ENCODE measurements at regions not wholly inside any gene's neighbourhood (a gene's known extent, or its start where the extent isn't known, plus 50 kb on each side); places are given as distances from the start of the nearest gene placed in this dataset.

- H3K4me1 Mint-ChIP-seq (ENCODE audit: low read depth): no peaks in the 10 kb centered on the region
- H3K4me3 Mint-ChIP-seq: no peak overlapping the region
- intact Hi-C loops (cut with micrococcal nuclease): no loop called here
- peaks cover 50% of the 10 kb centered on the region for H3K9me3 Mint-ChIP-seq
- H3K27me3 Mint-ChIP-seq: peaks cover 2% of the 10 kb centered on the region
- H3K36me3 Mint-ChIP-seq (ENCODE audit: low read depth): no peaks in the 10 kb centered on the region
- no peak overlapping the region for H3K27ac Mint-ChIP-seq
Observed at GRCh38 chr10:29166713-29167112, 122.2 kb upstream of the LYZL1 start.

- Mint-ChIP-seq H3K27ac (no peak overlapping the region), H3K4me1 (ENCODE audit: low read depth) (no peaks in the 10 kb centered on the region), H3K4me3 (no peak overlapping the region), H3K9me3 (peaks cover 50% of the 10 kb centered on the region), H3K27me3 (no peaks in the 10 kb centered on the region), H3K36me3 (ENCODE audit: low read depth) (no peaks in the 10 kb centered on the region)
- intact Hi-C loops (cut with micrococcal nuclease): no loop called here
Observed at GRCh38 chr10:29169021-29169420, 119.8 kb upstream of the LYZL1 start.

- intact Hi-C loops (cut with micrococcal nuclease): no loop called here
- Mint-ChIP-seq H3K27ac (no peak overlapping the region), H3K9me3 (peaks cover 32% of the 10 kb centered on the region), H3K27me3 (peaks cover 3% of the 10 kb centered on the region), H3K4me3 (no peak overlapping the region), H3K4me1 (ENCODE audit: low read depth) (no peaks in the 10 kb centered on the region), H3K36me3 (ENCODE audit: low read depth) (no peaks in the 10 kb centered on the region)
Observed at GRCh38 chr10:29171717-29172116, 117.2 kb upstream of the LYZL1 start.

- H3K9me3 Mint-ChIP-seq: peaks cover 15% of the 10 kb centered on the region
- intact Hi-C loops (cut with micrococcal nuclease): no loop called here
- H3K36me3 Mint-ChIP-seq (ENCODE audit: low read depth): no peaks in the 10 kb centered on the region
- H3K4me1 Mint-ChIP-seq (ENCODE audit: low read depth): no peaks in the 10 kb centered on the region
- no peak overlapping the region for H3K4me3 Mint-ChIP-seq
- H3K27ac Mint-ChIP-seq: no peak overlapping the region
- H3K27me3 Mint-ChIP-seq: peaks cover 8% of the 10 kb centered on the region
Observed at GRCh38 chr10:29174389-29174788, 114.5 kb upstream of the LYZL1 start.

GRCh38 chr10:29176845-29177832 is 111.7 kb upstream of the LYZL1 start:
- no peak overlapping the region for H3K4me3 Mint-ChIP-seq
- intact Hi-C loops (cut with micrococcal nuclease): no loop called here
- no peak overlapping the region for H3K27ac Mint-ChIP-seq
- H3K36me3 Mint-ChIP-seq (ENCODE audit: low read depth): no peaks in the 10 kb centered on the region
- H3K9me3 Mint-ChIP-seq: no peaks in the 10 kb centered on the region
- H3K27me3 Mint-ChIP-seq: peaks cover 10% of the 10 kb centered on the region
- no peaks in the 10 kb centered on the region for H3K4me1 Mint-ChIP-seq (ENCODE audit: low read depth)

GRCh38 chr10:29181936-29182335 is 106.9 kb upstream of the LYZL1 start:
- H3K9me3 Mint-ChIP-seq: no peaks in the 10 kb centered on the region
- H3K36me3 Mint-ChIP-seq (ENCODE audit: low read depth): no peaks in the 10 kb centered on the region
- no peak overlapping the region for H3K4me3 Mint-ChIP-seq
- peaks cover 14% of the 10 kb centered on the region for H3K27me3 Mint-ChIP-seq
- no peak overlapping the region for H3K27ac Mint-ChIP-seq
- intact Hi-C loops (cut with micrococcal nuclease): no loop called here
- H3K4me1 Mint-ChIP-seq (ENCODE audit: low read depth): no peaks in the 10 kb centered on the region

GRCh38 chr10:29183301-29183945 is 105.4 kb upstream of the LYZL1 start:
- intact Hi-C loops (cut with micrococcal nuclease): no loop called here
- Mint-ChIP-seq H3K27ac (no peak overlapping the region), H3K9me3 (no peaks in the 10 kb centered on the region), H3K36me3 (ENCODE audit: low read depth) (no peaks in the 10 kb centered on the region), H3K4me1 (ENCODE audit: low read depth) (no peaks in the 10 kb centered on the region), H3K27me3 (peaks cover 10% of the 10 kb centered on the region), H3K4me3 (no peak overlapping the region)

GRCh38 chr10:29184205-29185000 is 104.5 kb upstream of the LYZL1 start:
- Mint-ChIP-seq H3K4me3 (no peak overlapping the region), H3K27me3 (peaks cover 11% of the 10 kb centered on the region), H3K36me3 (ENCODE audit: low read depth) (no peaks in the 10 kb centered on the region), H3K27ac (no peak overlapping the region), H3K4me1 (ENCODE audit: low read depth) (no peaks in the 10 kb centered on the region), H3K9me3 (no peaks in the 10 kb centered on the region)
- intact Hi-C loops (cut with micrococcal nuclease): no loop called here

GRCh38 chr10:29185050-29185449 is 103.8 kb upstream of the LYZL1 start:
- no peaks in the 10 kb centered on the region for H3K9me3 Mint-ChIP-seq
- H3K27ac Mint-ChIP-seq: no peak overlapping the region
- no peaks in the 10 kb centered on the region for H3K36me3 Mint-ChIP-seq (ENCODE audit: low read depth)
- intact Hi-C loops (cut with micrococcal nuclease): no loop called here
- H3K27me3 Mint-ChIP-seq: peaks cover 11% of the 10 kb centered on the region
- H3K4me3 Mint-ChIP-seq: no peak overlapping the region
- no peaks in the 10 kb centered on the region for H3K4me1 Mint-ChIP-seq (ENCODE audit: low read depth)

- Mint-ChIP-seq H3K36me3 (ENCODE audit: low read depth) (no peaks in the 10 kb centered on the region), H3K4me3 (no peak overlapping the region), H3K9me3 (no peaks in the 10 kb centered on the region), H3K4me1 (ENCODE audit: low read depth) (no peaks in the 10 kb centered on the region), H3K27ac (no peak overlapping the region), H3K27me3 (peaks cover 17% of the 10 kb centered on the region)
- intact Hi-C loops (cut with micrococcal nuclease): no loop called here
Observed at GRCh38 chr10:29186221-29186620, 102.6 kb upstream of the LYZL1 start.

GRCh38 chr10:29189256-29189655 is 99.6 kb upstream of the LYZL1 start:
- peaks cover 32% of the 10 kb centered on the region for H3K27me3 Mint-ChIP-seq
- H3K9me3 Mint-ChIP-seq: no peaks in the 10 kb centered on the region
- no peaks in the 10 kb centered on the region for H3K36me3 Mint-ChIP-seq (ENCODE audit: low read depth)
- H3K27ac Mint-ChIP-seq: no peak overlapping the region
- H3K4me1 Mint-ChIP-seq (ENCODE audit: low read depth): no peaks in the 10 kb centered on the region
- intact Hi-C loops (cut with micrococcal nuclease): no loop called here
- no peak overlapping the region for H3K4me3 Mint-ChIP-seq

GRCh38 chr10:29191674-29192073 is 97.2 kb upstream of the LYZL1 start:
- Mint-ChIP-seq H3K36me3 (ENCODE audit: low read depth) (no peaks in the 10 kb centered on the region), H3K27ac (no peak overlapping the region), H3K27me3 (peaks cover 31% of the 10 kb centered on the region), H3K9me3 (no peaks in the 10 kb centered on the region), H3K4me1 (ENCODE audit: low read depth) (no peaks in the 10 kb centered on the region), H3K4me3 (no peak overlapping the region)
- intact Hi-C loops (cut with micrococcal nuclease): no loop called here

- H3K4me3 Mint-ChIP-seq: no peak overlapping the region
- no peaks in the 10 kb centered on the region for H3K9me3 Mint-ChIP-seq
- intact Hi-C loops (cut with micrococcal nuclease): no loop called here
- H3K27me3 Mint-ChIP-seq: peaks cover 18% of the 10 kb centered on the region
- no peaks in the 10 kb centered on the region for H3K36me3 Mint-ChIP-seq (ENCODE audit: low read depth)
- H3K27ac Mint-ChIP-seq: no peak overlapping the region
- H3K4me1 Mint-ChIP-seq (ENCODE audit: low read depth): no peaks in the 10 kb centered on the region
Observed at GRCh38 chr10:29199339-29199738, 89.5 kb upstream of the LYZL1 start.
